ENCODE measurements at regions not wholly inside any gene's neighbourhood (a gene's known extent, or its start where the extent isn't known, plus 50 kb on each side); places are given as distances from the start of the nearest gene placed in this dataset.

DNA sequence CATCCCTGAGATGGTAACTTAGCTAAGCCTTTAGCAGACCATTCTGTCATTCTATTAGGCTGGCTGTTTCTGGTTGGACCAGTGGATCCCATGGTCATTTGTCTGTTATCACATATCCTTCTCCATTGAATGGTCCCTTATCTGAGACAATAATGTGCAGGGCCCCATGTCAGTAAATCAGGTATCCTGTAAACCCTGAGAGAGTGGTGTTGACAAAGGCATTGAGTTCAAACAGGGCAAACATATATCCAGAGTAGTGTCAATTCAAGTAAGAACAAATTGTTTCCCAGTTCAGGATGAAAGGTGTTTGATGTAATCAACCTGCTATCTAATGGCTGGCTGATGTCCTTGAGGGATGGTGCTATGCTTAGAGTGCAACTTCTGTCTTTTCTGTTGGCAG is 126.2 kb downstream of the LINC00237 start:
- Histone ChIP-seq H3K36me3 (no peaks in the 10 kb centered on the region), H3K4me1 (ENCODE audit: low read depth) (no peaks in the 10 kb centered on the region), H3K27ac (no peak overlapping the region), H3K4me3 (no peak overlapping the region), H3K27me3 (no peaks in the 10 kb centered on the region), H3K9me3 (ENCODE audit: low read depth) (no peaks in the 10 kb centered on the region)
- DNase-seq (ENCODE audit: low read depth in 1 of 2, low spot score in 1 of 2), result no peak
- TF ChIP-seq, protein P1, sequence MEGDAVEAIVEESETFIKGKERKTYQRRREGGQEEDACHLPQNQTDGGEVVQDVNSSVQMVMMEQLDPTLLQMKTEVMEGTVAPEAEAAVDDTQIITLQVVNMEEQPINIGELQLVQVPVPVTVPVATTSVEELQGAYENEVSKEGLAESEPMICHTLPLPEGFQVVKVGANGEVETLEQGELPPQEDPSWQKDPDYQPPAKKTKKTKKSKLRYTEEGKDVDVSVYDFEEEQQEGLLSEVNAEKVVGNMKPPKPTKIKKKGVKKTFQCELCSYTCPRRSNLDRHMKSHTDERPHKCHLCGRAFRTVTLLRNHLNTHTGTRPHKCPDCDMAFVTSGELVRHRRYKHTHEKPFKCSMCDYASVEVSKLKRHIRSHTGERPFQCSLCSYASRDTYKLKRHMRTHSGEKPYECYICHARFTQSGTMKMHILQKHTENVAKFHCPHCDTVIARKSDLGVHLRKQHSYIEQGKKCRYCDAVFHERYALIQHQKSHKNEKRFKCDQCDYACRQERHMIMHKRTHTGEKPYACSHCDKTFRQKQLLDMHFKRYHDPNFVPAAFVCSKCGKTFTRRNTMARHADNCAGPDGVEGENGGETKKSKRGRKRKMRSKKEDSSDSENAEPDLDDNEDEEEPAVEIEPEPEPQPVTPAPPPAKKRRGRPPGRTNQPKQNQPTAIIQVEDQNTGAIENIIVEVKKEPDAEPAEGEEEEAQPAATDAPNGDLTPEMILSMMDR (IDR thresholded peaks at IDR 0.05; ENCODE audit: low read depth, low read length), result no peak

DNA sequence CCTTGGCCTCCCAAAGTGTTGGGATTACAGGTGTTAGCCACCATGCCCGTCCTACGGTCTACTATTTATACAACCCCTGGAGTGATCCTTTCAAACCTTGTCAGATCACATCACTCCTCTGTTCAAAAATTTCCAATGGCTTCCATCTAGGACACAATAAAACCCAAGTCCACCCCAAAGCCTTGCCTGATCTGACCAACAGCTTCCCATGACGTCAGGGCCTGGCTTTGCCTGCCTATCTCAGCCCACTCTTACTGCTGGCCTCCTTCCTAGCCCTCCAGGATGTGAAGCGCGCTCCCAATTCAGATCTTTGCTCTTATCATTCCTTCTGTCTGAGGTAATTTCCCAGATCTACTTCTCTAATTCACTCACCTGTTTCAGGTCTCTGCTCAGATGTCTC is 128.4 kb downstream of the LINC00237 start:
- no peaks in the 10 kb centered on the region for H3K36me3 ChIP-seq
- DNase-seq (ENCODE audit: low read depth in 1 of 2, low spot score in 1 of 2), result no peak
- no peak overlapping the region for H3K4me3 ChIP-seq
- H3K4me1 ChIP-seq (ENCODE audit: low read depth), result no peaks in the 10 kb centered on the region
- TF ChIP-seq, protein P1 (IDR thresholded peaks at IDR 0.05; ENCODE audit: low read depth, low read length), result no peak
- no peaks in the 10 kb centered on the region for H3K27me3 ChIP-seq
- H3K9me3 ChIP-seq (ENCODE audit: low read depth), result no peaks in the 10 kb centered on the region
- no peak overlapping the region for H3K27ac ChIP-seq

- Histone ChIP-seq H3K27ac (no peak overlapping the region), H3K27me3 (no peaks in the 10 kb centered on the region)
- no peak for DNase-seq (ENCODE audit: low read depth in 1 of 2, low spot score in 1 of 2)
These were observed 133.7 kb downstream of the LINC00237 start for GRCh38 chr20:20972490-20972889.

DNA sequence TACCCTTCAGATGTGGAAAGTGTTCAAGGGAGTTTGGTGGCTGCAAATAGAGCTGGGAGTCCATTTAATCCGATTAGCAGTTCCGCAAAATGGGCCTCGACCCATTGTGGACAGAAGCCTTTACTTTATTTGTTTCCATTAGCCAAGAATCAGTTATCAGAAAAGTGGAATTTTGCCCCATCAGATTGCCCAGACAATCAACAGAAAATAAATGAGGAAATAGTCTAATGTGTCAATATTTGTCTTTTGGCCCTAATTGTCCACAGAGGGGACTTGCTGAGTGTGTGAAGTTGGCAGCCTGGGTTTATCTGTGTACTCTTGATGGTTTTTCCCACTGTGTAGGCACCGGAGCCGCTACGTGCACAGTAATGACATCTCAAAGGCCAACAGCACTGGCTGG is 134.3 kb downstream of the LINC00237 start:
- H3K27ac ChIP-seq, result no peak overlapping the region
- no peaks in the 10 kb centered on the region for H3K27me3 ChIP-seq
- DNase-seq (ENCODE audit: low read depth in 1 of 2, low spot score in 1 of 2), result no peak
- TF ChIP-seq, protein P1 (IDR thresholded peaks at IDR 0.05; ENCODE audit: low read depth, low read length), result no peak
- no peaks in the 10 kb centered on the region for H3K4me1 ChIP-seq (ENCODE audit: low read depth)
- no peaks in the 10 kb centered on the region for H3K36me3 ChIP-seq
- no peak overlapping the region for H3K4me3 ChIP-seq
- H3K9me3 ChIP-seq (ENCODE audit: low read depth), result no peaks in the 10 kb centered on the region

More at GRCh38 chr20:20972490-20972889, 133.7 kb downstream of the LINC00237 start:
- no peaks in the 10 kb centered on the region for H3K9me3 ChIP-seq (ENCODE audit: low read depth)
- H3K36me3 ChIP-seq, result no peaks in the 10 kb centered on the region
- H3K4me3 ChIP-seq, result no peak overlapping the region
- TF ChIP-seq, protein P1 (IDR thresholded peaks at IDR 0.05; ENCODE audit: low read depth, low read length), result no peak
- H3K4me1 ChIP-seq (ENCODE audit: low read depth), result no peaks in the 10 kb centered on the region

GRCh38 chr20:20970841-20971240 is 135.3 kb downstream of the LINC00237 start:
- DNase-seq (ENCODE audit: low read depth in 1 of 2, low spot score in 1 of 2), result no peak
- H3K9me3 ChIP-seq (ENCODE audit: low read depth), result no peaks in the 10 kb centered on the region
- H3K4me1 ChIP-seq (ENCODE audit: low read depth), result no peaks in the 10 kb centered on the region
- H3K27ac ChIP-seq, result no peak overlapping the region
- H3K27me3 ChIP-seq, result no peaks in the 10 kb centered on the region
- no peaks in the 10 kb centered on the region for H3K36me3 ChIP-seq
- TF ChIP-seq, protein P1 (IDR thresholded peaks at IDR 0.05; ENCODE audit: low read depth, low read length), result no peak
- no peak overlapping the region for H3K4me3 ChIP-seq
